SK-N-SH treated with all-trans-retinoic acid at 6 μM for 48 hours (cell line): ENCODE measurements at regions not wholly inside any gene's neighbourhood (a gene's known extent, or its start where the extent isn't known, plus 50 kb on each side); places are given as distances from the start of the nearest gene placed in this dataset.

Source experiments
- ATAC-seq: fragments of 200-7000 bp; cut with Tn5 transposase; 3 replicates; pipeline ENCODE4 v1.9.1; 2020; ENCODE audit warnings: mild to moderate bottlenecking, moderate library complexity
- ARNTL ChIP-seq: fragments of 450-650 bp; formaldehyde crosslinking; IDR thresholded peaks from 2 replicates; pipeline ENCODE4 v1.5.0; 2020; ENCODE audit warnings: low read depth, mild to moderate bottlenecking, moderate library complexity, borderline replicate concordance
- BACH2 ChIP-seq: fragments of 250-450 bp; sonication (Bioruptor Pico); IDR thresholded peaks from 2 replicates; pipeline ENCODE4 v1.9.0; 2021; ENCODE audit warnings: mild to moderate bottlenecking, borderline replicate concordance
- CREB5 ChIP-seq: fragments of 250-450 bp; sonication (Bioruptor Pico); IDR thresholded peaks from 2 replicates; pipeline ENCODE4 v1.5.1; 2020; ENCODE audit warnings: low read depth, mild to moderate bottlenecking, moderate library complexity
- CSRNP3 ChIP-seq: fragments of 250-450 bp; sonication (Bioruptor Pico); IDR thresholded peaks from 2 replicates; pipeline ENCODE4 v1.5.1; 2021; ENCODE audit warnings: mild to moderate bottlenecking, moderate library complexity
- ESRRG ChIP-seq: fragments of 250-450 bp; sonication (Bioruptor Pico); IDR thresholded peaks from 2 replicates; pipeline ENCODE4 v1.6.1; 2021; ENCODE audit warnings: mild to moderate bottlenecking
- ISL1 ChIP-seq: fragments of 250-450 bp; sonication (Bioruptor Pico); IDR thresholded peaks from 2 replicates; pipeline ENCODE4 v2.1.2; 2022; ENCODE audit warnings: mild to moderate bottlenecking, moderate library complexity
- OSR1 ChIP-seq: fragments of 250-450 bp; sonication (Bioruptor Pico); IDR thresholded peaks from 2 replicates; pipeline ENCODE4 v1.8.0; 2022; ENCODE audit warnings: moderate library complexity, mild to moderate bottlenecking, inconsistent platforms
- RARB ChIP-seq: fragments of 250-450 bp; sonication (Bioruptor Pico); IDR thresholded peaks from 2 replicates; pipeline ENCODE4 v1.8.0; 2021; ENCODE audit warnings: mild to moderate bottlenecking, moderate library complexity
- SNAI2 ChIP-seq: fragments of 250-450 bp; sonication (Bioruptor Pico); IDR thresholded peaks from 2 replicates; pipeline ENCODE4 v1.5.0; 2020; ENCODE audit warnings: mild to moderate bottlenecking, moderate library complexity
- TCF4 ChIP-seq: fragments of 250-450 bp; sonication (Bioruptor Pico); IDR thresholded peaks from 2 replicates; pipeline ENCODE4 v1.8.0; 2021; ENCODE audit warnings: mild to moderate bottlenecking, moderate library complexity, borderline replicate concordance
- TOX ChIP-seq: fragments of 250-450 bp; sonication (Bioruptor Pico); IDR thresholded peaks from 2 replicates; pipeline ENCODE4 v1.8.0; 2021; ENCODE audit warnings: mild to moderate bottlenecking, moderate library complexity, borderline replicate concordance
- TSHZ2 ChIP-seq: fragments of 250-450 bp; sonication (Bioruptor Pico); IDR thresholded peaks from 2 replicates; pipeline ENCODE4 v1.5.0; 2020; ENCODE audit warnings: mild to moderate bottlenecking, moderate library complexity
- ZC3H10 ChIP-seq: fragments of 250-450 bp; sonication (Bioruptor Pico); IDR thresholded peaks from 2 replicates; pipeline ENCODE4 v1.5.1; 2021; ENCODE audit warnings: mild to moderate bottlenecking, moderate library complexity
- ZFP3 ChIP-seq: fragments of 250-450 bp; sonication (Bioruptor Pico); IDR thresholded peaks from 2 replicates; pipeline ENCODE4 v1.5.0; 2020; ENCODE audit warnings: mild to moderate bottlenecking, moderate library complexity
- ZFP30 ChIP-seq: fragments of 450-650 bp; formaldehyde crosslinking; IDR thresholded peaks from 2 replicates; pipeline ENCODE4 v1.5.0; 2022; ENCODE audit warnings: mild to moderate bottlenecking, moderate library complexity
- ZNF565 ChIP-seq: fragments of 450-650 bp; formaldehyde crosslinking; conservative IDR thresholded peaks from 2 replicates; pipeline ENCODE4 v1.5.0; 2020; ENCODE audit warnings: low read depth, mild to moderate bottlenecking, moderate library complexity
- ZNF70 ChIP-seq: fragments of 450-650 bp; formaldehyde crosslinking; IDR thresholded peaks from 2 replicates; pipeline ENCODE4 v1.5.0; 2020; ENCODE audit warnings: mild to moderate bottlenecking, moderate library complexity
- ZNF8 ChIP-seq: fragments of 450-650 bp; formaldehyde crosslinking; IDR thresholded peaks from 2 replicates; pipeline ENCODE4 v1.5.0; 2020; ENCODE audit warnings: mild to moderate bottlenecking, moderate library complexity
- TF ChIP-seq, protein P1 (sequence below): fragments of 250-450 bp; sonication (Bioruptor Pico); IDR thresholded peaks from 2 replicates; pipeline ENCODE4 v1.8.0; 2021; ENCODE audit warnings: low read depth, mild to moderate bottlenecking, moderate library complexity, borderline replicate concordance
- TF ChIP-seq, protein P2 (sequence below): fragments of 250-450 bp; sonication (Bioruptor Pico); IDR thresholded peaks from 2 replicates; pipeline ENCODE4 v1.8.0; 2020; ENCODE audit warnings: mild to moderate bottlenecking, moderate library complexity, borderline replicate concordance

DNA sequence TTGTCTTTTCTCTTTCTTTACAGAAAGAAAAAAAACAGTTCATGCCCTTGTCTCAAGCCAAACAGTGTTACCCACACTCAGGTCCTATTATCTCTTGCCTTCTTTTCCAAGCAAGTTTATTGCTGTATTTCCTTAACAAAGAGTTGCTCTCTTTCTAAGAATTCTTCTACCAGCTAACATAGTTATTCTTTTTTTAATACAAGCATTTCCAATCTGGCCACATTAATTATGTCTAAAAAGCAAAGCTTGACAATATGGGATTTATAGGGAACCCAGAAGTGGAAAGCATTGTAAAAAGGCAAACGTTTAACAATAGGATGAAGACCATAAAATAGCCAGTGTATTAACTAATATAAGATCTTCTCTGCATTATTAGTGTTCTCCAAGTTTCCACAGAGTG is 272.5 kb upstream of the CWC22 start:
- TF ChIP-seq ZNF565 (CRISPR knock-in tag): no peak
- no peak for TF ChIP-seq ZFP3 (CRISPR knock-in tag)
- no peak for TF ChIP-seq TCF4
- no peak for TF ChIP-seq ISL1 (CRISPR knock-in tag)
- TF ChIP-seq CREB5 (CRISPR knock-in tag): no peak
- no peak for TF ChIP-seq TOX (CRISPR knock-in tag)
- TF ChIP-seq, protein P1, sequence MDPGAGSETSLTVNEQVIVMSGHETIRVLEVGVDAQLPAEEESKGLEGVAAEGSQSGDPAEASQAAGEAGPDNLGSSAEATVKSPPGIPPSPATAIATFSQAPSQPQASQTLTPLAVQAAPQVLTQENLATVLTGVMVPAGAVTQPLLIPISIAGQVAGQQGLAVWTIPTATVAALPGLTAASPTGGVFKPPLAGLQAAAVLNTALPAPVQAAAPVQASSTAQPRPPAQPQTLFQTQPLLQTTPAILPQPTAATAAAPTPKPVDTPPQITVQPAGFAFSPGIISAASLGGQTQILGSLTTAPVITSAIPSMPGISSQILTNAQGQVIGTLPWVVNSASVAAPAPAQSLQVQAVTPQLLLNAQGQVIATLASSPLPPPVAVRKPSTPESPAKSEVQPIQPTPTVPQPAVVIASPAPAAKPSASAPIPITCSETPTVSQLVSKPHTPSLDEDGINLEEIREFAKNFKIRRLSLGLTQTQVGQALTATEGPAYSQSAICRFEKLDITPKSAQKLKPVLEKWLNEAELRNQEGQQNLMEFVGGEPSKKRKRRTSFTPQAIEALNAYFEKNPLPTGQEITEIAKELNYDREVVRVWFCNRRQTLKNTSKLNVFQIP (CRISPR knock-in tag): no peak
- TF ChIP-seq ZC3H10 (CRISPR knock-in tag): no peak

DNA sequence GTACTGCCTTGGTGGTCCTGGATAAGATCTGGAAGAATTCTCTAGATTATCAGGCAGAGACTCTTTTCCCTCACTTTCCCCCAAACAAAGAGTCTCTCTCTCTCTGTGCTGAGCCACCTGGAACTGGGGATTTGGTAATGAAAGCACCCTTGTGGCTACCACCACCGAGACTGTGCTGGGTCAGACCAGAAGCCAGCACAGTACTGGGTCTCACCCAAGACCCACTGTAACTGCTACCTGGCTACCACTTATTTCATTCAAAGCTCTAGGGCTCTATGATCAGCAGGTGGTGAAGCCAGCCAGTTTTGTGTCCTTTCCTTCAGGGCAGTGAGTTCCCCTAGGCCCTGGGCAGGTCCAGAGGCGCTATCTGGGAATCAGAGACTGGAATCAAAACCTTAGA is 269.6 kb upstream of the CWC22 start:
- ATAC-seq: no peak
- TF ChIP-seq OSR1 (CRISPR knock-in tag): no peak
- no peak for TF ChIP-seq ESRRG (CRISPR knock-in tag)
- no peak for TF ChIP-seq BACH2 (CRISPR knock-in tag)
- no peak for TF ChIP-seq CSRNP3
- no peak for TF ChIP-seq ZNF8 (CRISPR knock-in tag)
- TF ChIP-seq ARNTL (CRISPR knock-in tag): no peak
- no peak for TF ChIP-seq RARB (CRISPR knock-in tag)

More for the DNA sequence above, 272.5 kb upstream of the CWC22 start:
- no peak for ATAC-seq

GRCh38 chr2:180268006-180268405 is 260.9 kb upstream of the CWC22 start:
- no peak for ATAC-seq
- TF ChIP-seq ZFP3 (CRISPR knock-in tag) (no peak), ARNTL (CRISPR knock-in tag) (no peak), SNAI2 (CRISPR knock-in tag) (no peak), ZNF565 (CRISPR knock-in tag) (no peak)

DNA sequence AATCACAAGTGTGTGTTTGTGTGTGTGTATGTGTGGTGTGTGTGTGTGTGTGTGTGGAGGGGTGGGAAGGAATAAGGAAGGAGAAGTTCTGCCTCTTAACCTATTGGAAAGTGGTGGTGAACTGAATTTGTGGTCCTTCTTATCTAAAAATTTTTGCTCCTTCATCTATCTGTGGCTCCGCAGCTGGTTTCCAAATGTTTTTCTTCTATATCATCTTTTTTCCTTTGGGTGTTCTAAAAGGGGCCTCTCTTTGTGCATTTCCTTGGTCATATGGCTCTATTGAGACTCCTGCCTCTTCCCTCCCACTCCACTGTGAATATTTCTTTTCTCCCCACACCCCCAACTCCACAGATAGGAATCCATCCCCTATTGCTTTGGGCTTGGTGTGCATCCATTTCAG is 254.9 kb upstream of the CWC22 start:
- no peak for ATAC-seq
- TF ChIP-seq ISL1 (CRISPR knock-in tag): no peak
- no peak for TF ChIP-seq OSR1 (CRISPR knock-in tag)
- no peak for TF ChIP-seq ZFP3 (CRISPR knock-in tag)
- no peak for TF ChIP-seq ZFP30 (CRISPR knock-in tag)
- TF ChIP-seq TSHZ2: no peak
- TF ChIP-seq BACH2 (CRISPR knock-in tag): no peak
- no peak for TF ChIP-seq ZNF8 (CRISPR knock-in tag)
- TF ChIP-seq, protein P2, sequence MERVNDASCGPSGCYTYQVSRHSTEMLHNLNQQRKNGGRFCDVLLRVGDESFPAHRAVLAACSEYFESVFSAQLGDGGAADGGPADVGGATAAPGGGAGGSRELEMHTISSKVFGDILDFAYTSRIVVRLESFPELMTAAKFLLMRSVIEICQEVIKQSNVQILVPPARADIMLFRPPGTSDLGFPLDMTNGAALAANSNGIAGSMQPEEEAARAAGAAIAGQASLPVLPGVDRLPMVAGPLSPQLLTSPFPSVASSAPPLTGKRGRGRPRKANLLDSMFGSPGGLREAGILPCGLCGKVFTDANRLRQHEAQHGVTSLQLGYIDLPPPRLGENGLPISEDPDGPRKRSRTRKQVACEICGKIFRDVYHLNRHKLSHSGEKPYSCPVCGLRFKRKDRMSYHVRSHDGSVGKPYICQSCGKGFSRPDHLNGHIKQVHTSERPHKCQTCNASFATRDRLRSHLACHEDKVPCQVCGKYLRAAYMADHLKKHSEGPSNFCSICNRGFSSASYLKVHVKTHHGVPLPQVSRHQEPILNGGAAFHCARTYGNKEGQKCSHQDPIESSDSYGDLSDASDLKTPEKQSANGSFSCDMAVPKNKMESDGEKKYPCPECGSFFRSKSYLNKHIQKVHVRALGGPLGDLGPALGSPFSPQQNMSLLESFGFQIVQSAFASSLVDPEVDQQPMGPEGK (CRISPR knock-in tag): no peak
- TF ChIP-seq, protein P1 (CRISPR knock-in tag): no peak
- TF ChIP-seq RARB (CRISPR knock-in tag): no peak
- no peak for TF ChIP-seq ZNF70 (CRISPR knock-in tag)
- TF ChIP-seq ZNF565 (CRISPR knock-in tag): no peak
